NCI-H1436 (cell line): ENCODE measurements at regions not wholly inside any gene's neighbourhood (a gene's known extent, or its start where the extent isn't known, plus 50 kb on each side); places are given as distances from the start of the nearest gene placed in this dataset.
A peak's percentile ranks its signal among the peaks of the same experiment; 100 is the strongest.

Experiments
- DNase-seq: peaks from one replicate; lab custom pipeline; 2025; lab: John Stamatoyannopoulos, UW

DNA sequence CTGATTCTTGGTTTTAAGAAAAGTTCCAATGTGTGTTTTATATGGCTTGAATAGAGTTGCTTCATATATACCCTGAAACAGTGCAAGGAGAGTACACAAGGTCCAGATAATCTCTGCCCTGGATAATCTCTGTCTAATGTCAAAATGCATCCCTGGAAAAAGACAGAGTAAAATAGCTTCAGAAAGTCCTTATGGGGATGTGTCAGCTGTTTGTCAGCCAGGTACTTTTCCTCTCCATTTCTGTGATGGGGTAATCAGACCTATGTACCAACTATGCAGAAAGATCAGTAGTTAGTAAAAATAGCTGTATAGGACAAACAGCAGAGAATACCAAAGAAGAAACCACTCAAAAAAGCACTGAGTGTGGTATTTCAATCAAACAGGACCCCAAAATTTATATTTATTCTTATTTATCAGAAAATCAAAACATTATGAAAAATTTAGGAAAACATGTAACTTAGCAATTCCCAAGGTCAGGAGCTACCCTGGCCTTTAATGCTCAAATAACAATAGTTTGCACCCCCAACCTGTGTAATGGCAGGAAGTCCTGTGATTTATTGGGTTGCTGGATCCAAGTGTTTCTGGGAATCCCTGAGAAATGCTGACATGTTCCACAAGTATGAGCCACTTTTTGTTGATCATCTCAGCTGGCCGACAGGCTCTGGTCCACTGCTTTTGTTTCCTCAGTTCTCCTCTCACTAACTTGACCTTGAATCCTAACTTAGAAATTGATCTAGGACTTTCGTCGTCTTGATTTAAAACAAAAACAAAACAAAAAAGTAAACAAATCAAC, 69.6 kb downstream of the MDH1 start:
- DNase-seq, result no peak

DNA sequence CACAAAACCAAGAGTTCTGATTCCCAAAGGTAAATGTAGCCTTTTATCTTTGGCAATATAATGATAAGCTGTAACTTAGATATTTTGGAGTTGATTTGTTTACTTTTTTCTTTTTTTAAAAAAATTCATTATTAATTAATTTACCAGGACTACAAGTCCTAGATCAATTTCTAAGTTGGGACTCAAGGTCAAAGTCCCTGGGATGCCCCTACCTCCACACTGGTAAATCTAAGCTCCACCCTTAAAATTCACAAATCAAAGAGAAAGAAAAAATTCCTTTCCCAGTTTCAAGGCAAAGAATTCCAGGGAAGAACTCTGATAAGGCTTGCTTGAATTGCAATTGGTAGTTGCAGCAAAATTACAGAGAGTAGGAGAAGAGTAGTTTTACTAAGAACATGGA, 71.3 kb downstream of the MDH1 start:
- DNase-seq, result no peak

DNA sequence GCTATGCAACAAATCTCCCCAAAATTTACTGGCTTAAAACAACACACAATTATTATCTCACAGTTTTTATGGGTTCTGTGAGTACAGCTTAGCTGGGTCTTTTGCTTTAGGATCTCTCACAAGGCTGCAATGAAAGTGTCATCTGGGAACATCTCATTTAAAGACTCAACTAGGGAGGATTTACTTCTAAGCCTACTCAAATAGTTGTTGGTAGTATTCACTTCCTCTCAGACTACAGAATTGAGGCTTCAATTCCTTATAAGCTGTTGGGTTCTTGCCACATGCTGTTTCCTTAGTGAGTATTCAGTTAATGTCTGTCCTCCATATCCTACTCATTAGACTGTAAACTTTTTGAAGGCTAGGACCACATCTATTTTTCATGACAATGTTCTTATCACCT, 72.3 kb downstream of the MDH1 start:
- DNase-seq, result no peak

DNA sequence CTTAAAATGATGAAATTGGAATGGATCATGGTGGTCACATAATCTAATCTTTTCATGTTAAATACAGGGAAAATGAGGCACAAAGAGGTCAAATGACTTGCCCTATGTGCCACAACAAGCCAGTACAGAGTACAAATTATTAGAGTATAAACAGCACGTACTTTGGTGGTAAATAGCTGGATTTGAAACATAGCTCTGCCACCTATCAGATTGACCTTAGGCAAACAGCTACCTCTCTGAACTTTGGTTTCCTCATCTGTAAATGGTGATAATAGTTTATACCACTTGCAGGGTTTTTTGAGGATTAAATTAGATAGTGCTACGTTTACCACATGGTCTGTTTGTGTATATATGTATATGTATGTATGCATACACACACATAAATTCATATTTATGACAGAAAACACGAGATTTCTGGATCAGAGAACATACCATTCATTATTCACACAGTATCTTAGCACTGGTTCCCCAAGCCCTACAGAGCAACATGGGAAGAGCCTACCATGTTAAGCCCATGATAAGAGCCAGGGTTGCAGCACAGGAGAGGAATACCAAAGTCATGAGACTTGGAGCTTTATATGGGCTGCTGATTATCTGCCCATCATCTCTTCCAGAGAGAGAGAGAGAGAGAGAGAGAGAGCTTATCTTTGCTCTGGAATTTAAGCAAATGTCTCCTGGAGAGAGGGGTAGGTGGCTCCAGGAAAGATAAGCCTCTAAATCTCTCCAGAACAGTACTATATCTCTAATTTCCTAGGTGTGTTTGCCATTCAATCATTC, 73.5 kb downstream of the MDH1 start:
- DNase-seq, result no peak

DNA sequence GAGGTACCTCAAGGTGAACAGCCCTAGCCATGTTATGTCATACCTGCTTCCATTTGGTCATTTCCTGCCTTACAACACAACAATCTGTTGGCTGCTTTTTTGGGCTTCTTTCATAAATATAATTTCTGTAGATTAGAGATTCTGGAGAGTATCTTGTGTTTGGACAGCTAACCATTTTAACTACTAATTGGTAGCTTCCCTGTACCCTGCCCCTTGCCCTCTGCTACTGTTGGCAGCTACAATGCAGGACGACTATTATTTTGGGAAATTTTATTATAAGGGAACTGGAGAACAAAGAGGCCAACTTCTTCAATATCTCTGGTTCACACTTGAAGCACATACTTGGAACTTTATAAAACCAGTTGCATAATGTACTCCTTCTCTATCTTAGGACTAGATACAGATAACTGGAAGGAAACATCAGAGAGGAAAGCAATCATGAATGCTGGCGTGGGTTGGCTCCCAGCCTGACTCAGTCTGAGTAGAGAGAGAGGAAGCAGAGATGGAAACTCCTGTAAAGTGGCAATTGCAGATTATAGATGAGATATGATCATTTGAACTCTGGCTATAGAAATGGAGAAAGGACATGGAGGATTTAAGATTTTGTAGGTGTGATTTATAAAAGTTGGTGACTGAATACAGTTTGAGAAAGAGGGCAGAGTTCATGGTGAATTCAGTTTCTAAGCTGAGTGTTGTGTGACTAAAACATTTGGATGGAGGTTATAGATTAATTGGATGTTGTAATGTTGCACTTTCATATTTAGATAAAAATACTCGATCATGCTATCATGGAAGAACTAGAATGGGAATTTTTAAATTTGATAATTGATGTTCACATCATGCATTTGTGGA, 74.5 kb downstream of the MDH1 start:
- DNase-seq, result no peak

DNA sequence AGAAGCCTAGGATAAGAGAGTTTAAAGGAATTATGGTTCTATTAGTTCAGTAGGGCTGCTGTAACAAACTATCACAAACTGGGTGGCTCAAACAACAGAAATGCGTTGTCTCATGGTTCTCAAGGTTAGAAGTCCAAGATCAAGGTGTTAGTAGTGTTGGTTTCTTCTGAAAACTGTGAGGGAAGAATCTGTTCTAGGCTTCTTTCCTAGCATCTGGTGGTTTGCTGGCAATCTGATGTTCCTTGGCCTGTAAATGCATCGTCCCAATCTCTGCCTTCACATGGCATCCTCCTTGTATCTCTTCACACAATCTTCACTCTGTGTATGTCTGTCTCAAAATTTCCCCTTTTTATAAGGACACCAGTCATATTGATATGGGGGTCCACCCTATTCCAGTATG, 76.3 kb downstream of the MDH1 start:
- no peak for DNase-seq

DNA sequence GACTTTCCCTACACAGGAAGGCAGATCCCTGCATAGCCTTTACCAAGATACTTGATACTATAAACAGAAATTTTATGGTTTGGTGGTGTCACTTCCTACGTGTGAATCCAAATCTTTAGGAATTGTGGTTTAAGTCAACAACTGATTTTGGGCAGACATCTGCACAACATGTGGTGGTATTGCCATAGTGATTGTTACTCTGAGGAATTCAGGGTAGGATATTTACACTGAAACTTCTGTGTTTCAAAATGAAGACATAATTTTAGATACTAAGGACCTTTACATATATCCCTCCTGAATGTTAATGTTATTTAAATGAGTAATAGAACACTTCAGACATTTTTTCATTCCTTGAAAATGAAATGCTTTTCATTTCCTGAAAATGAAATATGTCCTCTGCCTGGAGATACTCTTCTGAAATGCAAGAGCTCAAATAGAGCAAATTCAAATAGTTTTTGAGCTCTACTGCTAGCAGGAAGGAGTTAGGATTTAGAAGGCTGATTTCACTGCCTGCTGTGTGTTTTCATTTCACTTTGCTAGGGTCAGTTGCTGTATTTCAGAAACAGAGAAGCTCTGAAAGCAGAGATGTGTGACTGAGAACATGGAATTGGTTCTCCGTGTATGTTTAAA, 77.2 kb downstream of the MDH1 start:
- DNase-seq, result no peak

DNA sequence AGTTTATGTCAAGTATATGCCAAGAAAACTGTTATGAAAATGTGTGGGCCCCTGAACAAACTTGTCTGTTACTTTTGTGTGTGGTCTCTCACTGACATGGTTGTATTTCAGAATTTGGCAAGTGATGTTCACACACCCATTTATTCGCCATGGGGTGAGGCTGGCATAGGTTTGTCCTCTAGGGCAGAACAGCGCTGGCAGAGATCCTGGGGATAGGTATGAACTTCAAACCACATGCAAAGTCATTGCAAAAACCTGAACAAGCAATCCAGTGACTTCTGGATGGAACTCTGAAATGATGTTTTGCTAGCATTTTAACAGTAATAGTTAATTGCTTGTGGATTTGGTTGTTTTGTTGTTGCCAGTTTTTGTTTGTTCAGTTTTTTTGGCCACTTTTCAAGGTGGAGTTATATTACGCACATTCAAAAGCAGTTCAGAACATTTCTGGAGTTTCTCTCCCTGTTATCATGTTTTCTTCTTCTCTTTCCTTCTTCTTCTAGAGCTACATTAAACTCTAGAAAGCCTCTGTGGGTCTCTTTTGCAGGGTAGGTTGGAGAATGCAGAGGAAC, 78.5 kb downstream of the MDH1 start:
- DNase-seq, result no peak

DNA sequence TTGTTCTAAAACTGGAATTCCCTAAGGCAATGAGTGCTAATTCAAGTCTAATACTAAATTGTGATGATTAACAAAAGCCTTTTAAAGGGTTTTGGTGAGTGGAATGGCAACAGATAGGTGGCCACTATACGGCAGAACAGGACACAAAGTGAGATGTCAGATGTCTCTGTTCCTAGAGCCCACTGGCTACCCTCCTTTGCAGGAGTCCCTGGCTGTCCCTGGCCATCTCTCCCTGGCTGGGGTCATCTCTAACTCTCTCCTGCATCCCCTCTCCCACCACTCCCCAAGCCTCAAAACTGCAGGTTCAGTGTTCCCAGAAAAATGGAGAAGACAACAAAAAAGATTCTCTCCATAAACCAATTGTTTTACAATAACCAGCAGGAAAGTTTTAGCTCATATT, 79.2 kb downstream of the MDH1 start:
- no peak for DNase-seq

DNA sequence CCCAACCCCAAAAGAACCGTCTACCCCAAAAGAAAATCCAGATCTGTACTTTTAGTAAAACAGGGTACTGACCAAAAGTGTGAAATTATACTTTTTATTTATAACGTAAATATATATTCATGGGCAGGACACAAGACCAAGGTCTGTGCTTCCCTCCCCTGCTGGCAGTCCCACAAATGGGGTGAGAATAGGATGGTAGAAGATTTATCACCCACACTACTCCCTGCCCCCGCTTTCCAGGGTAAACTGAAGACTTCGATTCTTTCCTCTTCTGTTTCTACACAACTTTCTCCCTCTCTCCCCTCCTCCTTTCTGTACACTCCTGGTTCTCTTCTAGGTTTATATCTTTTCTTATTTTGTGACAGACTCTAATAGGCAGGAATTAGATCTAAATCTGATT, 79.7 kb downstream of the MDH1 start:
- DNase-seq, result no peak

DNA sequence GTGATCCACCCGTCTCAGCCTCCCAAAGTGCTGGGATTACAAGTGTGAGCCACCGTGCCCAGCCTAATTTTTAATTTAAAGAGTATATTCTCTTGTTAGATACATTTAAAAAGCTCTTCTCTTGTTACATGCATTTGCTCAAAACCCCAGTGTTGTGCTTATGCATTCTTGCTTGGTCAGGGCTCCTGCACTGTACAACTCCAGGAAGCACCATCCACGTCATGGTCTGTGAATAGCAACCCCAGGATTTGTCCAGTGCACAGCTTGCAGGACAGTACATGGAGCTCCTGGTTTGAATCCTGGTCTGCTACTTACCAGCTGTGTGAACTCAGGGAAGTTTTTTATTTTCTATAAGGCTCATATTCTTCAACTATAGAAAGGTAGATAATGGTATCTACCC, 80.8 kb downstream of the MDH1 start:
- DNase-seq, result no peak

DNA sequence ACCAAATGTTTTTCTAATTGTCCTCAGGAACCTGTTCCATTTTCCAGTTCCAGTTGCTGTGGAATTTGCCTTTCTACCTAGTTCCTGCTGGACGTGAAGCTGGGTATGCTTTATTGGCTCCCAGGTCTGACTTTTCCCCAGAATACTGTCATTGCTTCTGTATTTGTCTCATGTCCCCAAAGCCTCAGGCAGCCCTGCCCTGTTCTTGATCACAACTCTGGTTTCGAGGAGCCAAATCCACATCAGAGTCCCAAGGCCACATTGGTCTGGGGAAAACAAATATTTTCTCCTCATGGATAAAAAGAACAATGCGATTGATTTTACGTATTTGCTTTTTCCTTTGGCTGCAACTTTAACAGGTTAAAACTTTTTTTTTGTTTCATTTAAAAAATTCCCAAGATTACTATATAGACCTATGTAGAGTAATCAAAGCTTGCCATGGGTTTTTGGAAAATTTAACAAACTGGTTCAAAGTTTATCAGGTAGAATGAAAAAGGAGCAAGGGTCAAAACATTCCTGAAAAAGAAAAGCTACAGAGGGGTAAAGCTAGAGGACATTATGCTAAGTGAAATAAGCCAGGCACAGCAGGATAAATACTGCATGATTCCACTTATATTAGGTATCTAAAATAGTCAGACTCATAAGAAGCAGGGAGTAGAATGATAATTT, 85.2 kb downstream of the MDH1 start:
- DNase-seq, result no peak

DNA sequence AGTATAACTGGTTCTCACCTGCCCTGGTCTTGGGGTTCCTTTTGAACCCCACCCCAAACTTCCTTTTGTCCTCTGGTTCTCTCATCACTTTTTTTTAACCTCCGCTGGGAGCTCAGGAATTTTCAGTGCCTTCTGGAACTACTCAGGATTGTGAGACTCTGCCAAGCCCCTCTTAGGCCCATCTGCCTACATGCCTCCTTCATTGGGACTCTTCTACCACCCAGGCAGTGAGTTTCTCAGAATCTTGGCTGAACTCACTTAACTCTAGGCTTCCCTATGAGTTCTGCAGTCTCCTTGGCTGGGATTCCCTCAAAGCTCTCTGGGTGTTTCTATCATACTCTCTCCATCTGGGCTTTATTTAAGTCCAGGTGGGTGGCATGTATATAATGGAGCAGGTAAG, 86.3 kb downstream of the MDH1 start:
- no peak for DNase-seq

DNA sequence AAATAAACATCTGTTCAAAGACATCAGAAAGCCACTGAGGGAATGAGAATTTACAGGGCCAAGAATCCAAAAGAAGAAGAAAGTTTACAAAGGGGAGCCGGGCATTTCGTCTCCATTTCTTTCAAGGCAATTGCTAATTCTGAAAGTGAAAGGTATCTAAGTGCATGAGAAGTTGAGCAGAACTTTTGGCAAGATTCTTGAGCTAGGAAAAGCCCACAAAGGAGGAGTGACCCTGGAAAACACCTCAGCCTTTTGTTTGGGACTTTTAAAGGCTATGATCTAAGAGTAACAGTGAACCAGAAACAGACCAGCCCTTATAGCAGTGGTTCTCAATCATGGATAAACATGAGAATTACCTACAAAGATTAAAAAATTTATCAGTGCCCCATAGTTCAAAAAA, 87.4 kb downstream of the MDH1 start:
- DNase-seq, result no peak

DNA sequence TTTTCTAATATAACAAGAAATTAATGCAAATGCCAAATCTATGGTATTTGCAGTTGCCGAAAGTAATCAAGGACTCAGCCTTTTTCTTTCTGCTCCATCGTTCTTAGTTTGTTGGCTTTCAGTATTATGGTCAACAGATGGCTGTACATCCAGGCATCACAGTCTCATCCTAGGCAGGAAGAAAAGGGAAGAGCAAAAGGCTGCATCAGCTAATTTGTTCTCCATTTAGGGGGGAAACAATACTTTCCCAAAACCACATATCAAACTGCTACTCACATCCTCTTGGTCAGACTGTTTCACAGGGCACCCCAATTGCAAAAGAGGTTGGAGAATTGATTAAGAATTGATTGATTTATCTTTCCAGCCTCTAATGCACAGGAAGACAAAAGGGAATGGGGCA, 89.3 kb downstream of the MDH1 start:
- DNase-seq, result no peak

DNA sequence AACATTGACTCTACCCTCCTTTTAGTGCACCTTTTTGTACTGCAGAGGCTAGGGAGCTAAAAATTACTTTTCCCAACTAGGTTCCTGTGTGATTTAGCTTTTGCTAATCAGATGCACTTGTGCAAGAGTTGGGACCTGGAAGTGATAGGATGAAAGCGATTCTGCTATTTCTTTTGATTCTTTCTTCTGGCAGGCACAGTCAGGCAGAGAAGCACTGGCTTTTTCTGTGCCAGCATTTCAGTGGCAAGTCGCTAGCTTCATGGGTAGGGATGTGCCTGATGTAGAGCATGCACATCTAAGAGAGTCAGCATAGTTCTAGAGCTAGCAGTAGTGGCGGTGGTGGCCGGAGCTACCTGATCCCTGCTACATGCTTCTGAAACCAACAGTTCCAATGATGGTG, 89.8 kb downstream of the MDH1 start:
- no peak for DNase-seq

DNA sequence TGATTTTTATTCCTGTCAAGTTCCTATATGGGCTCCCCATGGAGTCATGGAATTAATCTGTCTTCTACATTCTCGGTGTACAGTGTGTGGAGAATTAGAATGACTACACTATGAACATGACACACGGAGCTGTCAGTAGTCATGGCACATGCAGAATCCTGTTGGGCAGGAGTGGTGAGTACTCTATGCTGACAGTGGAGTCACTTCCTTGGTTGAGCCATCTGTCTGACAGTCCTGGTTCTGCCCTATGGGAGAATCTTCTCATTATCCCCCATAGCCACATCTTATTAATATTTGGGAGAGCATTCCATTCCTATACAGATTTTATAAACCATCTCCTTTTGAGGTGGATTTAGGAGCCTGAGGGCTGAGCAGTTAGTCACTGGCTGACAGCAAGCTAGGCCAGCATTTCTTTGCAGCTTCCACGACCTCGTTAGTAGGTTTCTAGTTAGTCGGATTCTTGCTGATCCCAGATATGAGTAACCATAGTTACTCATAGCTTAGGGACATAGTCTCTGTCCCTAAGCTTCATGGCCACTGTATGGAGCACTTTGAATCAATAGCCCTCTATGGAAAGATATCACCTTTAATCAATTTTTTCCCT, 90.6 kb downstream of the MDH1 start:
- DNase-seq, result no peak

DNA sequence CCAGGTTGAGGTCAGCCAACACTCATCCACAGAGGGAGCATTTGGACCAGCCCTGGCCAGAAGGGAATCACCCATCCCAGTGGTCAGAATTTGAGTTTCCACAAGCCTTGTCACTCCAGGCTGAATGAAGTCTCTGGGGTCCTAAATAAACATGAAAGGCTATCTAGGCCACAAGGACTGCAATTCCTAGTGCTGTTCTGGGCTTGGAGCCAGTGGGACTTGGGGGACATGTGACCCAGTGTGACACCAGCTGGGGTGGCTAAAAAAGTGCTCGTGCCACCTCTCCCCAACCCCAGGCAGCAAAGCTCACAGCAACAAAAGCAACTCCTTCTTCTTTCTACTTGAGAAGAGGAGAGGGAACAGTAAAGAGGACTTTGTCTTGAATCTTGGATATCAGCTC, 91.7 kb downstream of the MDH1 start:
- no peak for DNase-seq

DNA sequence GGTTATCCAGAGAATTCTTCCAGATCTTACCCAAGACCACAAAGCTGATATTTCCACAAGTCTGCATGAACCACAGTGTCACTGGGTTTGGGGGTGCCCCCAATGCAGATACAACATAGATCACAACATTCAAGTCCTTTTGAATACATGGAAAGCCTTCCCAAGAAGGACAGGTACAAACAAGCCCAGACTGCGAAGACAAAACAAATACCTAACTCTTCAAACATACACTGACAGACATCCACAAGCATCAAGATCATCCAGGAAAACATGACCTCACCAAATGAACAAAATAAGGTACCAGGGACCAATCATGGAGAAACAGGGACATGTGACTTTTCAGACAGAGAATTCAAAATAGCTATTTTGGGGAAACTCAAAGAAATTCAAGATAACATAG, 93.1 kb downstream of the MDH1 start:
- no peak for DNase-seq

DNA sequence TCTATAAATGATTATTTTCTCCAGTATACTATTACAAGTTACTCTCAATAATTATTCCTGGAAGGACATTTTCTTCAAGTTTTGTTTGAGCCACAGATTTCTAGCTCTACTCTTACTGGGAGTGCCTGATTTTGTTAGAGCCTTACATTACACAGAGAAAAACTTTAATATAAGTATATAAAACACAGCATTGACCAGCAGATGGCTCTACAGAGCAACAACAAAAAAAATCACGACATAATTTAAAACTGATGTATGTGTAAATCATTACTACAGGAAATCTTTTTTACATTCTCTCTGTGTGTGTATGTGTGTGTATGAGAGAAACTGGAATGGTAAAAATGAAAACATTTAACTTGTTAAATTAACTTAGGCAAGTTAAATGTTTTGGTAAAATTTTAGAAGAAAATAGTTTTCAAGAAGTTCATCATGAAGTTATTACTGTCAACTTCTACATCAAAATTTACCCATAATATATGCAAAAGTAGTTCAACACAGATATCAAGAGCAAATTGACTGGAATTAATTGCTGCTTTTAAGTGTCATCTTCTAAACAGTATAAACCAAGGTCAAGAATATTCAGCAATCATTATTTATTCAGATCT, 103.3 kb downstream of the MDH1 start:
- DNase-seq, result peak; percentile 15

DNA sequence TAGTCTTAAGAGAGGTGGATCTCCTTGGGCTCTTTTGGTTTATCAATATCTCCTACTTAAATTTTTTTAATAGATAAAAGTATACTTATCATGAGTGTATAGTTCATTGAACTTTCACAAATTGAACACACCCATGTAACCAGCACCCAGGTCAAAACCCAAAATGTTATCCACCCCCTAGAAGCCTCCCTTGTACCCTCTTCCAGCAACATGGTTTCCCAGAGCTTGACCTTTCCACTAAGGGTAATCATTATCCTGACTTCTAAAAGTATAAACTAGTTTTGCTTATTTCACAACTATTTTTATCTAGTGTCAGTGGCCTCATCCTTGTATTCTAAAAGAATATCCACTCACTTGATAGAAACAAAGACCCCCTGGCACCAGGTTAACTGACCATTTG, 106.8 kb downstream of the MDH1 start:
- DNase-seq, result no peak
